Fibroblast of mammary gland (primary cell): ENCODE measurements at regions not wholly inside any gene's neighbourhood (a gene's known extent, or its start where the extent isn't known, plus 50 kb on each side); places are given as distances from the start of the nearest gene placed in this dataset.

Experiments used
- DNase-seq: peaks from one replicate; pipeline ENCODE4 v3.0.0-alpha.2; 2010; ENCODE audit warnings: low read depth
- H3K4me3 ChIP-seq: 2 replicates; pipeline ENCODE4 v1.5.1; 2011; ENCODE audit warnings: low read depth, mild to moderate bottlenecking, low read length, moderate library complexity; ENCODE audit not compliant: control insufficient read depth
- CTCF ChIP-seq: conservative IDR thresholded peaks from 2 replicates; pipeline ENCODE4 v1.5.1; 2011; ENCODE audit warnings: low read depth, low read length, inconsistent platforms; ENCODE audit not compliant: control insufficient read depth, insufficient read depth

DNA sequence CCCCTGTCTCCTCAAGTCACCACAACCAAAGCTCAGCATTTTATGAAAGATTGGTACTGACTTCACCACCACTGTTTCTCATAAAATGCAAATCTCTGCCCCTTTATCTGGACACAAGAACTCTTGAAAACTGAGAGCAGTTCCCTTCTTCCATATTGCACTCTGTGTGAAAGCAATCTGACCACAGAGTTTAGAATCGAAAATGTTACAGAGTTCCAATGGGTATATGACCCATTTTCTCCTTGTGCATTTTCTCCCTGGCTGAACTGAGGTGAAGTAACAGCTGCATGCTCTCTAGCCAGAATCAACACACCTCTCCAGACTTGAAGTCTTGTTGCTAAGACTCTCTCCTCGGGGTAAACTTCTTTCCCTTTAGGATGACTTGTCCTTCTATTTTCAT lies 111.0 kb upstream of the PLCXD3 start:
- H3K4me3 ChIP-seq = no peak overlapping the region
- no peak for TF ChIP-seq CTCF
- DNase-seq = no peak

DNA sequence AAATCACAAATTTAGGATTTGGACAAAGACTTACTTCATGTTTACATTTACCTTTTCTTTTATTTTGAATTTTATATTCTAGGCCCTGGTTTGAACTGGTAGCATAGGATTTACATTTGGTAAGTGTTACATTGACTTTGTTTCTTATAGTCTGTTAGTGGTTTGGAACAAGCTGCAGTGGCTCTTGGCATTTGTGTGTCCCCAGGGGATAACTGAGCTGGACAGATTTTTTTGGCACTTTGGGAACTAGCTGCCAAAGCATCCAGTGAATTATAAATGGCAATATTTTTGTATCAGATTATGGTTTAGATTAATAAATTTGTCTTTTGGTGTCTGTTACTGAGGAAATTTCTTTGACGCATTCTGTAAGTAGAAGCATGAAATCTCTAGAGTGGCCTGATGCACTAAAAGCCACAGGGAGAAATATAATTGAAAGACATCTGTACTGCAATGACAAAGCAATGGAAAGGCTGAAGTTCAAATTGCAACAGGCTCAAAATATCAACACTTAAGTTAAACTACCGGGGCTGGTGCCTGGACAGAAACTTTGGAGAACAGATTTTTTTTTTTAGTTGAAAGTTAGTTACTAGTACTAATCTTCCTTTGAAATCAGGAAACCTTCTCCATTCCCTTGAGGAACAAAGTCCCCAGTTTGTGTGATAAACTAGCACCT lies 107.6 kb upstream of the PLCXD3 start:
- no peak for TF ChIP-seq CTCF

GRCh38 chr5:41610386-41610785 lies 100.0 kb upstream of the PLCXD3 start:
- no peak for DNase-seq
- no peak for TF ChIP-seq CTCF
- no peak overlapping the region for H3K4me3 ChIP-seq

More for the DNA sequence above, 107.6 kb upstream of the PLCXD3 start:
- no peak for DNase-seq
- no peak overlapping the region for H3K4me3 ChIP-seq

DNA sequence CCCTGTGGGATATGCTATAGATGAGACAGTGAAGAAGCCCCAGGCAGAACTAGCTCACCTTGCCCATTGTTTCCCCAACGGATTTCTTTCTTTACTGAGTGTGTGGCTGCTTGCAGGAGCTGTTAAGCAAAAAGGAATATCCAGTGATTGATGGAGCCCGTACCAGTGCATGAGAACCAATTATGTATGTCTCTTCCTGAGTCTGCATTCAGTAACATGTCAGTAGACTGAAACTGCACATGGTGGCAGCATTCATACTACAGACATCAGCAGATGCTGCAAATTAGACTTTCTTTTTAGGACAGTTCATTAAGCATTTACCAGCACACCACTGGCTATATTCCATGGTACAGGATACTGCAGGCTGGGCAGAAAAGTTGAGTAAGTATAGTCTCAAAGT lies 90.3 kb upstream of the PLCXD3 start:
- no peak overlapping the region for H3K4me3 ChIP-seq
- no peak for TF ChIP-seq CTCF
- DNase-seq = no peak

- DNase-seq = no peak
- H3K4me3 ChIP-seq = no peak overlapping the region
- TF ChIP-seq CTCF = no peak
Observed at GRCh38 chr5:41598011-41598410, 87.6 kb upstream of the PLCXD3 start.

DNA sequence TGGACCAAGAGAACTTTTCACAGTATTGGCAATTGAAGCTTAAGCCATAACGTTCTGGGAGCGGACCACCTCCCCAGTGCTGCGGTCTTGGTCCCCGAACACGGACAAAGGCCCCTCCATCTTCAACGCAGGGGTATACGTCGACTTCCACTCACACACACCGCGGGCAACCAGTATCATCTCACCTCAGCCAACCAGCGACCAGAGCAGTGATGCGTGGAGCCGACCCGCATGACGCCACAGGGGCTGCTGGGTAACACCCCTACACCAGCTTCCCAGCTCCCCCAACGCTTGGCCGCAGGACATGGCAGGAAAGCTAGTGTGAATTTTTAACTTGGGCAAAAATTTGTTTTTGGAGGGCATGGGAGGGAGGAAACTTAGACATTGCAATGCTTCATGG lies 77.3 kb upstream of the PLCXD3 start:
- no peak for TF ChIP-seq CTCF
- no peak for DNase-seq
- no peak overlapping the region for H3K4me3 ChIP-seq

GRCh38 chr5:41575110-41575779 lies 64.8 kb upstream of the PLCXD3 start:
- no peak for DNase-seq
- no peak for TF ChIP-seq CTCF
- no peak overlapping the region for H3K4me3 ChIP-seq
